HCT116 (cell line): ENCODE measurements at regions not wholly inside any gene's neighbourhood (a gene's known extent, or its start where the extent isn't known, plus 50 kb on each side); places are given as distances from the start of the nearest gene placed in this dataset.

Experiments used
- ATAC-seq: fragments of 200-7000 bp; cut with Tn5 transposase; 2 replicates; pipeline ENCODE4 v1.9.1; 2020; ENCODE audit warnings: mild to moderate bottlenecking, moderate library complexity
- BruUV-seq: library from RNA; stranded (reverse); fragments of 400-500 nt; replicated peaks from 2 replicates; lab custom pipeline; 2021; lab: Mats Ljungman, UMichigan
- CTCF ChIA-PET: fragments of 300-600 bp; sonication (Branson Sonifier 250); formaldehyde crosslinking; loops from one replicate; lab custom pipeline; 2021; ENCODE audit warnings: antibody characterized with exemption; lab: Charles Lee
- POLR2A ChIA-PET: fragments of 300-600, 350-600 bp; sonication (Branson Sonifier 250); formaldehyde crosslinking; loops from one replicate; lab custom pipeline; 2021; ENCODE audit warnings: antibody characterized with exemption; lab: Charles Lee
- RAD21 ChIA-PET, 2 experiments: fragments of 300-600 bp; sonication (Branson Sonifier 250); formaldehyde crosslinking; loops; one replicate each; lab custom pipeline; 2023; ENCODE audit warnings: low total read pairs in 2 of 2; ENCODE audit not compliant: uncharacterized antibody in 2 of 2, unreplicated experiment in 2 of 2, low non-redundant PET in 1 of 2; lab: Charles Lee
- DNase-seq: peaks from one replicate; pipeline ENCODE4 v3.0.0-alpha.2; 2010; ENCODE audit warnings: low read depth, low spot score
- H2AFZ ChIP-seq: fragments of 200-600 bp; shearing (Covaris generic), sonication (generic); 2 replicates; pipeline ENCODE4 v1.6.1; 2017; ENCODE audit warnings: low read depth, mixed run types, mixed read lengths, antibody characterized with exemption, low read length; ENCODE audit not compliant: poor library complexity, severe bottlenecking
- H3K27ac ChIP-seq: 2 replicates; pipeline ENCODE4 v1.5.1; 2012; ENCODE audit warnings: low read depth, low read length
- H3K27me3 ChIP-seq: fragments of 200-600 bp; sonication (generic); 2 replicates; pipeline ENCODE4 v1.6.1; 2016; ENCODE audit warnings: mixed run types, low read length, mixed read lengths; ENCODE audit not compliant: insufficient read depth
- H3K36me3 ChIP-seq, 2 experiments: fragments of 200-500 bp in 1 of 2; fragments of 200-600 bp in 1 of 2; sonication (Bioruptor generic) in 1 of 2; sonication (generic) in 1 of 2; 2 replicates each; pipeline versions ENCODE4 v1.5.1 to v1.6.1; 2014 to 2016; ENCODE audit warnings: low read length in 2 of 2, inconsistent platforms in 1 of 2, mixed read lengths in 1 of 2, mixed run types in 1 of 2; ENCODE audit not compliant: insufficient read depth in 2 of 2, control insufficient read depth in 1 of 2
- H3K4me1 ChIP-seq, 2 experiments: fragments of 200-600 bp in 1 of 2; sonication (generic) in 1 of 2; 2 replicates each; pipeline versions ENCODE4 v1.5.1 to v1.6.1; 2012 to 2017; ENCODE audit warnings: low read length in 2 of 2, inconsistent platforms in 1 of 2, mild to moderate bottlenecking in 1 of 2, mixed read lengths in 1 of 2, mixed run types in 1 of 2, moderate library complexity in 1 of 2; ENCODE audit not compliant: insufficient read depth in 2 of 2, control insufficient read depth in 1 of 2
- H3K4me2 ChIP-seq: fragments of 200-600 bp; sonication (generic); 2 replicates; pipeline ENCODE4 v1.6.1; 2017; ENCODE audit warnings: mixed run types, low read length, mixed read lengths
- H3K4me3 ChIP-seq, 2 experiments: fragments of 200-600 bp in 1 of 2; sonication (generic) in 1 of 2; replicated peaks in 1 of 2; 2 replicates each; pipeline ENCODE4 v1.5.1; 2011 to 2016; ENCODE audit warnings: low read length in 2 of 2, control low read depth in 1 of 2, low read depth in 1 of 2, mild to moderate bottlenecking in 1 of 2, mixed read lengths in 1 of 2, mixed run types in 1 of 2
- H3K79me2 ChIP-seq: fragments of 200-600 bp; sonication (generic); 2 replicates; pipeline ENCODE4 v1.6.1; 2017; ENCODE audit warnings: mild to moderate bottlenecking, mixed run types, low read length, moderate library complexity, mixed read lengths; ENCODE audit not compliant: insufficient read depth
- H3K9ac ChIP-seq: fragments of 200-600 bp; sonication (generic); 2 replicates; pipeline ENCODE4 v1.6.1; 2016; ENCODE audit warnings: low read length, mixed read lengths
- H3K9me2 ChIP-seq: fragments of 200-600 bp; sonication (generic), shearing (Covaris generic); 2 replicates; pipeline ENCODE4 v1.6.1; 2017; ENCODE audit warnings: mixed run types, mild to moderate bottlenecking, moderate library complexity; ENCODE audit not compliant: insufficient read depth
- H3K9me3 ChIP-seq, 2 experiments: fragments of 200-500 bp in 1 of 2; fragments of 200-600 bp in 1 of 2; sonication (Bioruptor generic) in 1 of 2; sonication (generic) in 1 of 2; 2 replicates each; pipeline ENCODE4 v1.6.1; 2014 to 2017; ENCODE audit warnings: low read length in 2 of 2, mixed read lengths in 2 of 2, inconsistent platforms in 1 of 2, low read depth in 1 of 2, mild to moderate bottlenecking in 1 of 2, mixed run types in 1 of 2, moderate library complexity in 1 of 2; ENCODE audit not compliant: control insufficient read depth in 1 of 2, insufficient read depth in 1 of 2
- H4K20me1 ChIP-seq: fragments of 200-600 bp; sonication (generic), shearing (Covaris generic); 2 replicates; pipeline ENCODE4 v1.6.1; 2017; ENCODE audit warnings: mixed run types, mild to moderate bottlenecking, moderate library complexity; ENCODE audit not compliant: insufficient read depth
- ATF3 ChIP-seq: IDR thresholded peaks from 2 replicates; pipeline ENCODE4 v1.6.1; 2012
- CBX3 ChIP-seq: IDR thresholded peaks from 2 replicates; pipeline ENCODE4 v1.6.1; 2012; ENCODE audit warnings: low read depth
- EGR1 ChIP-seq: IDR thresholded peaks from 2 replicates; pipeline ENCODE4 v1.6.1; 2012; ENCODE audit warnings: low read depth
- ELF1 ChIP-seq: IDR thresholded peaks from 2 replicates; pipeline ENCODE4 v1.6.1; 2012; ENCODE audit warnings: low read depth, borderline replicate concordance
- EZH2 ChIP-seq: fragments of 200-600 bp; sonication (generic); IDR thresholded peaks from 2 replicates; pipeline ENCODE4 v1.6.1; 2017; ENCODE audit warnings: antibody characterized with exemption, mixed run types
- FOSL1 ChIP-seq: IDR thresholded peaks from 2 replicates; pipeline ENCODE4 v1.6.1; 2012; ENCODE audit warnings: low read depth
- JUND ChIP-seq: IDR thresholded peaks from 2 replicates; pipeline ENCODE4 v1.6.1; 2012
- POLR2A ChIP-seq: IDR thresholded peaks from 2 replicates; pipeline ENCODE4 v1.7.0; 2011; ENCODE audit warnings: borderline replicate concordance; ENCODE audit not compliant: insufficient read depth, insufficient read length; ENCODE audit errors: extremely low read depth
- POLR2AphosphoS5 ChIP-seq: IDR thresholded peaks from 2 replicates; pipeline ENCODE4 v1.6.1; 2011; ENCODE audit warnings: mild to moderate bottlenecking, low read depth, low read length, moderate library complexity
- RAD21 ChIP-seq: IDR thresholded peaks from 2 replicates; pipeline ENCODE4 v1.6.1; 2012; ENCODE audit warnings: low read depth, mild to moderate bottlenecking
- SIN3A ChIP-seq: IDR thresholded peaks from 2 replicates; pipeline ENCODE4 v1.6.1; 2012; ENCODE audit warnings: low read depth
- SRF ChIP-seq: IDR thresholded peaks from 2 replicates; pipeline ENCODE4 v1.6.1; 2012; ENCODE audit warnings: low read depth
- TCF7L2 ChIP-seq: IDR thresholded peaks from 2 replicates; pipeline ENCODE4 v1.7.0; 2011; ENCODE audit warnings: borderline replicate concordance, inconsistent platforms; ENCODE audit not compliant: insufficient read depth, insufficient read length; ENCODE audit errors: extremely low read depth
- YY1 ChIP-seq: IDR thresholded peaks from 2 replicates; pipeline ENCODE4 v1.6.1; 2011; ENCODE audit warnings: low read length, low read depth, moderate library complexity, mild to moderate bottlenecking; ENCODE audit not compliant: insufficient replicate concordance; ENCODE audit errors: extremely low read depth
- ZBTB33 ChIP-seq: IDR thresholded peaks from 2 replicates; pipeline ENCODE4 v1.6.1; 2011; ENCODE audit warnings: mild to moderate bottlenecking, low read length, moderate library complexity; ENCODE audit not compliant: insufficient replicate concordance; ENCODE audit errors: extremely low read depth
- ZFX ChIP-seq: fragments of 450-650 bp; IDR thresholded peaks from 2 replicates; pipeline ENCODE4 v1.6.1; 2017
- ZNF274 ChIP-seq: fragments of 200-500 bp; sonication (Bioruptor generic); IDR thresholded peaks from 2 replicates; pipeline ENCODE4 v1.6.1; 2014; ENCODE audit warnings: mild to moderate bottlenecking, low read depth, low read length, inconsistent platforms
- intact Hi-C: fragments of 100-400 bp; cut with micrococcal nuclease; formaldehyde crosslinking; loops from 2 replicates; pipeline ENCODE4 v1.10.0; 2022

- no peak for ATAC-seq
- Histone ChIP-seq H3K4me1 (no peaks in the 10 kb centered on the region), H3K4me3 (no peak overlapping the region), H3K36me3 (no peaks in the 10 kb centered on the region), H3K9me2 (no peaks in the 10 kb centered on the region), H3K27me3 (no peaks in the 10 kb centered on the region), H3K27ac (no peak overlapping the region), H3K9me3 (no peaks in the 10 kb centered on the region), H3K79me2 (no peaks in the 10 kb centered on the region), H3K4me2 (no peak overlapping the region), H2AFZ (no peak overlapping the region), H3K9ac (no peak overlapping the region), H4K20me1 (no peaks in the 10 kb centered on the region)
- ChIA-PET RAD21 (no interaction called here), CTCF (no interaction called here), POLR2A (no interaction called here)
- no peak for TF ChIP-seq ZBTB33
- no peak for TF ChIP-seq ZNF274
- no peak for TF ChIP-seq JUND
- no peak for TF ChIP-seq ZFX
- TF ChIP-seq ELF1 = no peak
- no peak for TF ChIP-seq EZH2
- no peak for TF ChIP-seq CBX3
- BruUV-seq = no TSS peak
- intact Hi-C loops = no loop called here
- DNase-seq = no peak
These were observed 143.5 kb downstream of the NXNL2 start for GRCh38 chr9:88678431-88678830.

- Histone ChIP-seq H3K27ac (no peak overlapping the region), H3K9me2 (no peaks in the 10 kb centered on the region), H3K9me3 (no peaks in the 10 kb centered on the region), H3K4me1 (no peaks in the 10 kb centered on the region), H3K79me2 (no peaks in the 10 kb centered on the region), H3K4me3 (no peak overlapping the region), H4K20me1 (no peaks in the 10 kb centered on the region), H3K9ac (no peak overlapping the region), H2AFZ (no peak overlapping the region), H3K4me2 (no peak overlapping the region), H3K36me3 (no peaks in the 10 kb centered on the region), H3K27me3 (no peaks in the 10 kb centered on the region)
- RAD21 ChIA-PET = no interaction called here
- CTCF ChIA-PET = no interaction called here
- DNase-seq (no peak), ATAC-seq (no peak)
- no TSS peak for BruUV-seq
- intact Hi-C loops = no loop called here
- POLR2A ChIA-PET = no interaction called here
- no peak for TF ChIP-seq TCF7L2
- no peak for TF ChIP-seq POLR2A
- no peak for TF ChIP-seq YY1
- no peak for TF ChIP-seq POLR2AphosphoS5
- no peak for TF ChIP-seq ZBTB33
- TF ChIP-seq RAD21 = no peak
- TF ChIP-seq SIN3A = no peak
- no peak for TF ChIP-seq EZH2
- TF ChIP-seq ATF3 = no peak
- no peak for TF ChIP-seq ZNF274
- TF ChIP-seq CBX3 = no peak
- TF ChIP-seq EGR1 = no peak
- TF ChIP-seq FOSL1 = no peak
- no peak for TF ChIP-seq SRF
These were observed 145.1 kb downstream of the NXNL2 start for GRCh38 chr9:88680041-88680440.
